SK-N-SH (cell line): ENCODE measurements at regions not wholly inside any gene's neighbourhood (a gene's known extent, or its start where the extent isn't known, plus 50 kb on each side); places are given as distances from the start of the nearest gene placed in this dataset.

Experiments
- CTCF ChIP-seq: fragments of 200-600 bp; sonication (generic); IDR thresholded peaks from 2 replicates; pipeline ENCODE4 v1.6.1; 2017; ENCODE audit warnings: antibody characterized with exemption, mild to moderate bottlenecking, moderate library complexity
- EP300 ChIP-seq, 2 experiments: IDR thresholded peaks; 2 replicates each; pipeline versions ENCODE4 v1.4.0 to v1.6.1; 2012; ENCODE audit warnings: borderline replicate concordance in 1 of 2, low read depth in 1 of 2, low read length in 1 of 2
- FOSL2 ChIP-seq: IDR thresholded peaks from 2 replicates; pipeline ENCODE4 v1.4.0; 2012; ENCODE audit warnings: low read depth, mild to moderate bottlenecking, moderate library complexity, borderline replicate concordance
- JUND ChIP-seq: IDR thresholded peaks from 2 replicates; pipeline ENCODE4 v1.4.0; 2012
- MAX ChIP-seq: IDR thresholded peaks from 2 replicates; pipeline ENCODE4 v1.4.0; 2012; ENCODE audit warnings: low read depth
- RAD21 ChIP-seq: IDR thresholded peaks from 2 replicates; pipeline ENCODE4 v1.6.1; 2012; ENCODE audit warnings: mild to moderate bottlenecking, low read length
- REST ChIP-seq: IDR thresholded peaks from 2 replicates; pipeline ENCODE4 v1.6.1; 2012; ENCODE audit warnings: mild to moderate bottlenecking, low read depth, low read length, moderate library complexity
- USF2 ChIP-seq: fragments of 150-350 bp; IDR thresholded peaks from 2 replicates; pipeline ENCODE4 v1.6.1; 2017; ENCODE audit warnings: antibody characterized with exemption, low read length, low read depth, borderline replicate concordance
- YY1 ChIP-seq: IDR thresholded peaks from 2 replicates; pipeline ENCODE4 v1.4.0; 2012; ENCODE audit warnings: low read depth, mild to moderate bottlenecking

GRCh38 chr5:20559845-20560244, 571.8 kb upstream of the CDH18 start:
- TF ChIP-seq CTCF = no peak
- no peak for TF ChIP-seq RAD21
- no peak for TF ChIP-seq EP300 (IDR thresholded peaks at IDR 0.05; ENCODE audit: borderline replicate concordance in 1 of 2, low read depth in 1 of 2, low read length in 1 of 2)
- no peak for TF ChIP-seq USF2
- TF ChIP-seq FOSL2 = no peak
- no peak for TF ChIP-seq JUND
- TF ChIP-seq MAX = no peak
- TF ChIP-seq REST = no peak
- no peak for TF ChIP-seq YY1
